HG02885 (cell line): ENCODE measurements at regions not wholly inside any gene's neighbourhood (a gene's known extent, or its start where the extent isn't known, plus 50 kb on each side); places are given as distances from the start of the nearest gene placed in this dataset.

Experiments used
- ATAC-seq: cut with Tn5 transposase; IDR thresholded peaks from one replicate; pipeline ENCODE4 v1.9.1; 2021; ENCODE audit warnings: mild to moderate bottlenecking; ENCODE audit not compliant: unreplicated experiment, poor library complexity

DNA sequence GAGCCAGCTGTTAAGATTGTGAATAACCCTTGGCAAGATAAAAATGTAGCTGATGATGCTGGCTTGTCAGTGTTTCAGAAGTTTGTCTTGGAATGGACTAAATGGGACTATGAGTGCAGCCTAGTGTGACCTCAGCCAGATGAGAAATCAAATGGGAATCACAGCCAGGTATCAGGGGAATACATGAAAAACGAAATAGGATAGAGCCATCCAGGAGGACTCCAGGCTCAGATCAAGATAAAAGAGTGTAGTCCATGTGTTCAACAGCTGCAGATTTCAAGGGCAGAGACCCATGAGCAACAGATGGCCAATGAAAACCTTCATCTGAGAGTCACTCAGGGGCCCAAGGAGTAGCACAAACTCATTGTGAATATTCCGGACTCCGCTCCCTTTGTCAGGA, 1080.9 kb upstream of the CADM2 start:
- ATAC-seq = no peak

DNA sequence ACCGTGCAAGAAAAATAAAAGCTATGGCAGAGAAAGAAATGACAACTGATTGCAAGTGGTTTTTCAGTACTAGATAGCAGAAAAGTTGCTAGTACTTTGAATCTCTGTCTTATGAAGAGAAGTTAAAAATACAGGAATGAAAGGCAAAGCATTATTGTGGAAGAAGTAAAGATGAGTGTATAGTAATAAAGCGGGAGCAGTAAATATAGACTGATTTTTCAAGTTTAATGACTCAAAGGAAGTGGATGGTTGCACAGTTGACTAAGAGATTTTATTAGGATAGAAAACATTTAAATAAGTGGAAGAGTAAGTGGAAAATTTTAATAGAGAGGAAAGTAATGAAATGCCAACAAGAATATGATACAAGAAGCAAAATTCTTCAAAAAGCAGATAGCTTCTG, 1076.1 kb upstream of the CADM2 start:
- ATAC-seq = no peak

DNA sequence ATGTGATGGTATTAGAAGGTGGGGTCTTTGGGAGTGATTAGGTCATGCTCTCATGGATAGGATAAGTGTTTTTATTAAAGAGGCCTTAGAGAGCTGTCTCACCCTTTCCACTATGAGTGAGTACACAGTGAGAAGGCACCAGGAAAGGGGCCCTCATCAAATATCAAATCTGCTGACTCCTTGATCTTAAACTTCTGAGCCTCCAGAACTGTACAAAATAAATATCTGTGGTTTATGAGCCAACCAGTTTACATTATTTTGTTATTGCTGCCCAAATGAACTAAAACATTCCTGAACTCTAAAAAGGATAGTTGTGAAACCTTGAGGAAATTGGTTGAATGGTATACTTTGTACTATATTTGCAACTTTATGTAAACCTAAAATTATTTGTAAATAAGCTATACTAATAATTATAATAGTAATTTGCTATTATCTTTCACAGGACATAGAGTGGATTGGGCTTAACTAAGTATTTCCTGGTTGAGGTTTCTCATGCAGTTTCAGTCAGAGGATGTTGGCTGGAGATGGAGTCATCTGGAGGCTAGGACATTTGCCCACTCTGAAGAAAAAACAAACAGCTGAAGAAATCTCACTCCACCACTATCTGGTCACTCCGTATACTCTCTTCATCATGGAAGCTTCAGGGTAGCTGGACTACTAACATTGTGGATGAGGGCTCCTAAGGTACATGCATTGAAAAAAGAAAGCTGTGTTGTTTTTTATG, 1068.6 kb upstream of the CADM2 start:
- ATAC-seq = no peak

DNA sequence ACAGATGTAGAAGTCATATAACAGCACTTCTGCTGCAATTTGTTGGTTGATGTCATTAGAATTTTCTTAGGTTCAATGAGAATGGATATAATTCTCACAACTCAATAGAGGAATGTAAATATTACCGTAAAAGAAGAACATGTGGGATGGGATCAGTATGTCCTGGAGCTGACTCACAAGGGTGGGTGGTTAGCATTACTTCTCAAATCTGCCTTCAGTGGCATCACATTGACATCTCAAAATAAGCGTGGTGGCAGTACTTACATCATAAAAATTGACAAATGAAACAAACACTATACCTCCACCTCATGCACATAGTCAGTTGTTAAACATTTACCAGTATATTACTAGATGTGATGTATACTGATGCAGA, 1068.0 kb upstream of the CADM2 start:
- no peak for ATAC-seq

DNA sequence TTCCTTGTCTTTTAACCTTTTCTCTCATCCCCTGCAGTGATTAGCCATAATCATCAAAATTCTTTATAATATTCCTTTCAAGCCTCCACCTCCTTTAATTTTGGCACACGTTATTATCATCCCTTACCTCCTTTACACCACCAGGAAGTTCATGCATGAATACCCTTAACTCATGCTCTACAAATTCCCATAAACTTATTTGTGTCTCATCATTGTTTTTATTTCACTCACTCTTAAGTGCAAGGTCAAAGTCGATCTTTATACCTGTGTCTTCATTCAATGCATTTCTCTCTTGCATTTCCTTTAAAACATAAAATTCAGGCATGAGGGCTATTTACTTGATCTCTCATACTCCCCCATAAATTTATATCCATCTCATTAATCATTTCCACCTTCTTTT, 1064.6 kb upstream of the CADM2 start:
- ATAC-seq = no peak

DNA sequence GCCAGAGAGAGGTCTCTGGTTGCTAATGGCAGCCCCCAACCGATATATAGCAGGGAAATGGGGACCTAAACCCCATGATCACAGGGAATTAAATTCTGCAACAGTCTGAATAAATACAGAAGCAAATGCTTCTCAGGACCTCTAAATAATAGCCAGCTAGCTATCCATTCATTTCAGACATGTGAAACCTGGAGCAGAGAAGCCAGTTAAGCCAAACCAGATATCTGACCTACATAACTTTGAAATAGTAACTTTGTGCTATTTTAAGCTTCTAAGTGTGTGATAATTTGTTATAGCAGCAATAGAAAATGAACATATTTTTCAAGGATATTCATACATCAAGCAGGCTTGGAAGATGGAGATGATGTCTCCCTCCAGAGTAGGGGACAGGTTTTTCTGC, 1062.9 kb upstream of the CADM2 start:
- no peak for ATAC-seq

DNA sequence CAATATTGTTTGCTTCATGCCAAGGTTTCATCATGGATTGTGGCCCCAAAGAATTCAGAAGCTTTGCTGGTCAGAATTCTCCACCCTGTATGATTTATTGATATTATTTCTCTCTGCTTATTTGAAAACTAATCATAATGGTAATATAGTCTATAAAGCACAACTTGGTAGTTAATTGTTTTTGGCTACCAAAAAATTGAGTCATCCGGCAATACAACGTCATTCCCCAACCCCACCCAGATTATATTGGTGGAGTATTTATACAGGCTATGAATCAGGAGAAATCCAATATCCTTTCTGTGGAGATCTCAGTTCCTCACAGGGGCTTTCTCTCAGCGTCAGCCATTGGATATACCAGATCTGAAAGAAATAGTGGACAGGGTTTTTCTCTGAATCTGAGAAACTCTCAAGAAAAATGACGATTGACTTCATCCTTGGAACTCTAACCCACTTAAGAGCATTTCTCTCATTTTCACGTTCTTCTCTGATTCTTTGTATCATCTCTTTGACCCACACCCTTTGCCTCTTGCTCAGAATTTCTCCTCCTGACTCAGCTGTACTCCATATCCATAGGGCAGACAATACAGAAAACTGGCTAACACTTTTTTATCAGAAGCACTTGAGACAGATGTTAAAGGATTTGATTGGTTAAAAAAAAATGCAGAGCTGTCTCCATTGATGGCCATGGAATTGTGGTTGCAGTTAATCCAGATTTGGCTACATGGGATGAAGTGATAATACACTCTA, 1055.8 kb upstream of the CADM2 start:
- ATAC-seq = no peak

DNA sequence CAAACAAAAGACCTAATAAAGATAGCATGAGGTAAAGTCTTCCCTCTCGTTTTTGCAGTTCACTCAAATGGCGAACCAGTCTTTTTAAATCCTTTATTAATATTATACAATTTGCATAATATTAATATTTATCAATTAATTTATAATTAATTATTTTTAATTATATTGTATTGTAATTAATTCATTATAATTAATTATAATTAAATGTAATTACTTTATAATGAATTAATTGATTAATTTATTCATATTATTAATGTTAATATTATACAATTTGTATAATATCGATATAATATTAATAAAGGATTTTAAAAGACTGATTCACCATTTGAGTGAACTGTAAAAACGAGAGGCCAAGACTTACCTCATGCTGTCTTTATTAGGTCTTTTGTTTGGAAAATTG, 1045.4 kb upstream of the CADM2 start:
- no peak for ATAC-seq

DNA sequence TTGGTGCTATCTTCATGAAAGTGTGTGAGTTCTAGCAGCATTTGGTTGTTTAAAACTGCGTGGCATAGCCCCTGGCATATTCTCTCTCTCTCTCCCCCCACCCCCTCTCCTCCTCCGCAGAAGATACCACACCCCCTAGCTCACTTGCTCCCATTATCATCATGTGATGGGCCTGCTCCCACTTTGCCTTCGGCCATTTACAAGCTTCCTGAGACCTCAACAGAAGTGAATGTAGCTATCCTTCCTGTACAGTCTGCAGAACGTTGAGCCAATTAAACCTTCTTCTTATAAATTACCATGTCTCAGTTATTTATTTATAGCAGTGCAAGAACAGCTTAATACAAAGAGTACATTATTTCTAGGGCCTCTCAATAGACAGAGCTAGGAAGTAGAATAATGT, 1032.5 kb upstream of the CADM2 start:
- no peak for ATAC-seq

DNA sequence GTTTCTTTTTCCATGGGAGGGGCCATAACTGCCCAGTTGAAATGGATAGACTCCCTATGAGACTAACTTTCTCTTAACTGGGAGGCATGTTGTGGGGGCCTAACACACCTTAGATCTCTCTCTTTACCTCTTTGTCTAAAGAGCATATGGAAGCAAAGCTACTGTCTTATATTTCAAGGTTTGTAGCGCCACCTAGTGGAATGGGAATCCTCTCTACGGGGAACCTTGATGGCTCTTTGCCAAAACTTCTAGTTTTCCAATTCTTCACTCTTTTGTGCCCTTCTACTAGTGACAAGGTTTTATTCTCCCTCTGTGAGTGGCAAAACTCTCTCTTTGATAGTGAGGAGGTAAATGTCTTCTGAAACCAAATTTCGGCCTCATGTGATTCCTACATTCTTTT, 1030.4 kb upstream of the CADM2 start:
- ATAC-seq = peak; percentile 82

DNA sequence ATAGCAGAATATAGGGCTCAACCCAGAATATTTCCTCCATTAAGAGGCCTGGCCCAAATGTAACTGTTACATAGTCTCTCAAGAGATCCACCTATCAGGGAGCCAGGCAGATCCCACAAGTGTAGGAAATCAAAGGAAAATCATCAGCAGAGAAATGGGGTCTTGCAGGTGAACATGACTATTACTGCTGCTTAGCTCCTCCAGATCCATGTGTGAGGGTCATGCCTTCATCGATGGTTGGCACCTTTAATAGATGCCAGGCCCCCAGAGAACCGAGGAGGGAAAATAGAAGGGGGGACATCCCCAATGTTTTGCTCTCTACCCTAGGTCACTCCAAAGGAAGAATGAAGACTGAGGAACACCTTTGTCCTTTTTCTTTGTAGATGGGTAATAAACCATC, 1029.9 kb upstream of the CADM2 start:
- no peak for ATAC-seq

DNA sequence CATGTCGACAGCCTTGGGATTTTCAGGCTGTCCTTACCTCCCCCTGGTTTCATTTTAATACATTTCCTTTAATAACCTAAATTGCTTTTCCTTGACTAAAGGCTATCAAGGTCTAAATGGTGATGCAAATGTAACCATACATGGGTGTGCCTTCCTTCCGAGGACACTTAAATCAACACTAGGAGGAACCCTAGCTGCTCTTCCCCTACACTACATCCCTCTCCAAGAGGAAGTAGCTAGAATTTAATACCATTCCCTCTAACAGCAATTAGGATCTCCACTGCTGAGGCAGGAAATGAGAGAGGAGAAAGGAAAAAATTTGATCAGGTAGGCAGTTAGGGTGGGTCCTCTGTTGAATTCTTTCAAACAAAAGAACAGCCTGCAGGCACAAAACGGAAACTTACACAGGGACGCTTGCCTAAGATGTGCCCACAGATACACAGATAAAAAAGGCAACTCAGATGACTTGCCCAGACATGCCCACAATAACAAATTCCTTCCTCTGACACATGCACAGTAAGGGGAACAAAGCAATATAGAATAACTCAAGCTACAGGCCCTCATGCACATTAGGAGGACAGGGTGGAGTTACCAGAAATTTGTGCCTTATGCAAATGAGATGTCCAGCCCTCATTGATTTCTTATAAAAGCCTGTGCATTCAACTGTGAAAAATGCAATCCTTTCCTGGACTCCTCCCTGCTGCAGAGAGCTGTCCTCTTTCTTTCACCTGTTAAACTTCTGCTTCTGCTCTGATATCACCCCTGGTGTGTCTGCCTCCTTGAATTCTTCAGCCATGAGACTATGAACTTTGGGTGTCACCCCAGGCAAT, 1024.4 kb upstream of the CADM2 start:
- no peak for ATAC-seq

DNA sequence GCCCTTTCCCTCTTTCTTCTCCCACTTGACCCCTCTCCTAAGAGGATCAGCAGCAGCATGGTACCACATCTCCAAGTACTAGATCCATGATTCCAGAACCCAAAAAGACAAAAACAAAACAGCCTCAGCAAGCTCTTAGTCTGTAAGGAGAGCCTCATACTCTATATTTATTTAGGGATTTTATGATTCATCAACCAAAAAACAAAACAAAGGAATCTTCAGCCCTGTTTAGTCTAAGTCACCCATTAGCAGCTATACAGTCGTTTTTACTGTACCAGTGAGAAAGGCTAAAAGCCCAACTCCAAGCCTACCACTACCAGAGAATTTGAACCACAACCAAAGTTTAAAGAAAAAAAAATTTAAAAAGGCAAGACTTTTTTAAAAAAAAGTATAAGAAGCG, 1020.3 kb upstream of the CADM2 start:
- ATAC-seq = no peak

DNA sequence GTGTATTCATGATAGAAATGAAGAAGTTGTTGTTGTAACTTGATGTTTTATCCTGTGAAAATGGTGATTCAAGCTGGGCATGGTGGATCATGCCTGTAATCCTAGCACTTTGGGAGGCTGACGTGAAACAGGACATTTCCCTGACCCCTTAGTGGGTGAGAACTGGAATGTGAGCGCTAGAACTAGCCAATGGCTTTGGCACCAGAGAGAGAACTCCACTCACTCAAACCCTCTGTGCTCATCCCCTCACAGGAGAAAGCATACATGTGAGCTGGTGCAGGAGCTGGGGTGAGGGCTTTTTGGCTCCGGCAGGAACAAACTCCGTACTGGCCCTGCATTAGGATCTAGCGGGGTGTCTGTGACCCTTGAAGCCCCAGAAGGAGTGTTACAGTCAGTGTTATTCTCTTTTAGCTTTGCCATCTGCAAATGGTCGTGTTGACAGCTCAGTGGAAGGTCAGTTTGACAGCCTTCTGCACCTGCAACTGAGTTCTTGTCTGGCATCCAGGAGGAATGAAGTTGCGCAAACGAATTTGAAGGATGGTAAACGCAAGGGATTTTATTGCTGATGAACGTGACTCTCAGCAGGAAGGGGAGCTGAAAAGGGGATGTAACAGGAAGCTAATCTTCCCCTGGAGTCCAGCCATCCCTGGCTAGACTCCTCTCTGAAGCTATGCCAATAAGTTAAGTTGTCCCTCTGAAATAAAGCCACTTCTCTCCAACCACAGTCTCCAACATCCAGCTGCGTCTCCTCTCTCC, 1016.6 kb upstream of the CADM2 start:
- no peak for ATAC-seq

DNA sequence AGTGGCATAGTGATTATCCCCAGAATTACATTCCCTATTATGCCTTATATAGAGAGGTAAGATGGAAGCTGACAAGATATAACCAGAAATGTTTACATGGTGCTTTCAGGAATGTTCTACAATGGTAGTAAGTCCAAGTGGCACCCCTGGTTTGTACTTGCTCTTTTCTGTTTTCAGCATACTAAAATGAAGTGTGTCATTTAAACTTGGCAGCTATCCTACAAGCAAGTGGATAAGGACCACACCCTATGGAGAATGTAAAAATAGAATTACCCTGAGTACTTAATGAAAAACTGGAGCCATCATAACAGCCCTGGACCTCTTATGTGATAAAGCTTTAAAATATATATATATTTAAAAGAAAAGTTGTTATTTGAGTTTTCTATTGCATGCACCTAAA, 1012.7 kb upstream of the CADM2 start:
- ATAC-seq = no peak

DNA sequence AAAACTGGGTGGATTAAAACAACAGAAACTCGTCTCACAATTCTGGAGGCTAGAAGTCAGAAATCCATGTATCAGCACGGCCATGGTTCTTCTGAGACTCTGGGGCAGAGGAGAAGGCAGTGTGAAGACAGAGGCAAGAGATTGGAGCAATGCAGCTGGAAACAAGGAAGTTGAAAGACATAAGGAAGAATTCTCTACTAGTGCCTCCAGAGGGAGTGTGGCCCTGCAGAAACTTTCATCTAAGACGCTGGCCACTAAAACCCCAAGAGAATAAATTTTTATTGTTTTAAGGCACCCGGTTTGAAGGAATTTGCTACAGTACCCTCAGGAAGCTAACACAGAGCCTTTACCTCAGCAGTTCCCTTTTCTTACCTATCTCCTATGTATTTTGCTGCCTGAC, 1012.2 kb upstream of the CADM2 start:
- ATAC-seq = no peak

DNA sequence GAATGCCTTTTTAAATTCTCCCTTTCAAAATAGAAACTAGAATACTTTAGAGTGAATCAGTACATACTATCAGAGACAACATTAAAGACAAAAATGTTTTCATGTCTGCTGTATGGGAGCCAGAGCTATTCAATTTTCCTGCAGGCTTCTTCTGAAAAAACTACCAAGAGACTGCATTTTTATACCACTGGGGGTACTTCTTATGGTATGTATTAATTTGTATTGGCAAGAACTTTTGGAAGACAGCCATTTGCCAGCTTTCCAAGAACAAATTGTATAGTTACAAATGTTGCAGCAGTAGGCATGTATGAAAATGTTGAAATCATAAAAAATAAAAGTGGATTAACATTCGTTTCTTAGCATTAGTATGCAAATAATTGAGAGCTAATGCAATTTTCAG, 1010.0 kb upstream of the CADM2 start:
- no peak for ATAC-seq

DNA sequence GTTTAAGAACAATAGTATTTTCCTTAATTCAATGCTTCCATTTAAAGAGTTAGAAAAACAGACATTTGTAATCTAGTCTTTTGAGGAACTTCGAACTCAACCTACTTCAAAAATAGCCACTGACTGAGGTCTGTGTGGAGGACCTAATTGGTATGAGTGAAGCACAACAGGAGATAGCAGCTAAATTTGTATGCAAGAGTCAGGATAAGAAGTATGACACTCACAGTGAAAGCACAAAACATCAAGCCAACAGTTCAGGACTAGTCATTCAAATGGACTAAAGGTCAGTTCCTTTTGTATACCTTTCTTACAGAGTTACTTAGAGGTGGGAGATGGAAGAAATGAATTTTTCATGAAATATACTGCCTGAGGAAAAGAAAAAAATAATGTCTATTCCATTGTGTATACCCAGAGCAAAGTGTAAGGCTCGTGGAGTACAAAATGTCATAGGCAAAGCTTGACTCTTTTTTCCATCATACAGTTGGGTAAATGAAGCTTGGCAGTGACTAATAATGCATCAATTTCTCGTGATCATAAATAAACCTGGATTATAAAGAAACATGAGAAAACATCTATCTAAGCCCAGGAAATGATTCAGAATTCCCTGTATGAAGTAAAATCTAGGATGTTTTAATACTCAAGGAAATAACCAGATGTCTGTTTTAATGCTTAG, 1005.2 kb upstream of the CADM2 start:
- no peak for ATAC-seq

DNA sequence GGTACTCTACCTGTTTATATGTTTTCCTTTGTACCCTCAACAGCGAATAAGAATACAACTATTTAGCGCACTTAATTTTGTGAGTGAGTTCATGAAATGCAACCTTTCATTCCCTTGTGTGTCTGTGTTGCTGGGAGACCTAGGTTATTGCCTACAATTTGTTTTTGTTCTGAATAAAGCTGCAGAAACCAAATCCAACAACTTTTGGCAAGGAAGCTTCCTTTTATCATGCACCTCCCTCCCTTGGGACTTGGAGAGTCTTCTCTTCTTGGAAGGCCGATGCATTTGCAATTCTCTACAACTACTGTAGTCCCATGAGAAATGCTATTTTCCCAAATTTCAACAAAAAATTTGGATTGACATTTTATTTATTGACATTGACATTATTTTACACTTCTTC, 1002.4 kb upstream of the CADM2 start:
- ATAC-seq = no peak

DNA sequence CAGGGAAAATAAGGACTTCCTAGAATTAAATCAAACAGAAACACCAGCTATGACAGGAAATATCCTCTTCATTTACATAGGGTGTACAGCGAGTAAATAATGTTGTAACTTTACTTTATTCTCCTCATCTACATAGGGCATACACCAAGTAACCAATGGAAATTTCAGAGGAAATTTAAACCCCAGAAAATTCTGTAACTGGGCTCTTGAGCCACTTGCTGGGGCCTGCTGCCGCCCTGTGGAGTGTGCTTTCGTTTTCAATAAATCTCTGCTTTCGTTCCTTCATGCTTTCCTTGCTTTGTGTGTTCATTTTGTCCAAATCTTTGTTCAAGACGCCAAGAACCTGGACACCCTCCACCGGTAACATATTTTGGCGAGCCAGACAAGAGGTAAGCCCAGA, 990.4 kb upstream of the CADM2 start:
- no peak for ATAC-seq
